Astrocyte (in vitro differentiated cells and primary cell): ENCODE measurements at regions not wholly inside any gene's neighbourhood (a gene's known extent, or its start where the extent isn't known, plus 50 kb on each side); places are given as distances from the start of the nearest gene placed in this dataset.

Source experiments
- EZH2 ChIP-seq: IDR thresholded peaks from 2 replicates; pipeline ENCODE4 v1.6.1; 2012; ENCODE audit warnings: mild to moderate bottlenecking, low read length, inconsistent platforms; ENCODE audit not compliant: insufficient read depth
- TF ChIP-seq, protein P1 (sequence below): IDR thresholded peaks from 2 replicates; pipeline ENCODE4 v1.5.1; 2011; ENCODE audit warnings: low read depth, mild to moderate bottlenecking, inconsistent platforms, low read length, moderate library complexity; ENCODE audit not compliant: insufficient read depth

DNA sequence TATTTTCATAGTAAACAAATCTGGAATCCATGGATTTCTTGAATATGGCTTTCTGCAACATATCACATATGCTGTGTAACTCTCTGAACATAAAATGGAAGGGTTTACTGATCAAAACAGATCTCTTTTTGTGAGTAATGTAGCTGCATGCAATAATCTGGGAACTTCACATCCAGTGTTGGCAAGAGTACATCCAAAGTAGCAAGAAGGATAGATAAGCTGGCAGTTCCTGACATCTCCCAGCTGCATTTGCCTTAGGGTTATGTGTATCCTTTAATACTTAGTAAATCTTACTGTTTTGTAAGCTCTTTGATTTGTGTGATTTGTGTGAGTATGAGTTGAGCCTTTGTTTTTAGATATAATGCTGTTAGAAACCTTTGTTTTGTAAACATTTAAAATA is 280.4 kb upstream of the CNTN5 start:
- TF ChIP-seq, protein P1, sequence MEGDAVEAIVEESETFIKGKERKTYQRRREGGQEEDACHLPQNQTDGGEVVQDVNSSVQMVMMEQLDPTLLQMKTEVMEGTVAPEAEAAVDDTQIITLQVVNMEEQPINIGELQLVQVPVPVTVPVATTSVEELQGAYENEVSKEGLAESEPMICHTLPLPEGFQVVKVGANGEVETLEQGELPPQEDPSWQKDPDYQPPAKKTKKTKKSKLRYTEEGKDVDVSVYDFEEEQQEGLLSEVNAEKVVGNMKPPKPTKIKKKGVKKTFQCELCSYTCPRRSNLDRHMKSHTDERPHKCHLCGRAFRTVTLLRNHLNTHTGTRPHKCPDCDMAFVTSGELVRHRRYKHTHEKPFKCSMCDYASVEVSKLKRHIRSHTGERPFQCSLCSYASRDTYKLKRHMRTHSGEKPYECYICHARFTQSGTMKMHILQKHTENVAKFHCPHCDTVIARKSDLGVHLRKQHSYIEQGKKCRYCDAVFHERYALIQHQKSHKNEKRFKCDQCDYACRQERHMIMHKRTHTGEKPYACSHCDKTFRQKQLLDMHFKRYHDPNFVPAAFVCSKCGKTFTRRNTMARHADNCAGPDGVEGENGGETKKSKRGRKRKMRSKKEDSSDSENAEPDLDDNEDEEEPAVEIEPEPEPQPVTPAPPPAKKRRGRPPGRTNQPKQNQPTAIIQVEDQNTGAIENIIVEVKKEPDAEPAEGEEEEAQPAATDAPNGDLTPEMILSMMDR, result no peak
- no peak for TF ChIP-seq EZH2
